OCI-LY3 (cell line): ENCODE measurements at regions not wholly inside any gene's neighbourhood (a gene's known extent, or its start where the extent isn't known, plus 50 kb on each side); places are given as distances from the start of the nearest gene placed in this dataset.

ENCODE experiments used
- CTCF ChIP-seq: fragments of 200-600, 300-600 bp; sonication (generic); IDR thresholded peaks from 2 replicates; pipeline ENCODE4 v1.5.1; 2014; ENCODE audit warnings: antibody characterized with exemption, low read length, low read depth
- EZH2phosphoT487 ChIP-seq: fragments of 200-600 bp; shearing (Covaris generic); IDR thresholded peaks from 2 replicates; pipeline ENCODE4 v1.6.1; 2018; ENCODE audit warnings: antibody characterized with exemption, mixed run types, low read depth

GRCh38 chr3:140770977-140771667 is 93.3 kb downstream of the TRIM42 start:
- 0 out of 2 replicates have a peak, but pooled peaks have one; percentile 15 for TF ChIP-seq CTCF
- TF ChIP-seq EZH2phosphoT487, result no peak
